ENCODE measurements at regions not wholly inside any gene's neighbourhood (a gene's known extent, or its start where the extent isn't known, plus 50 kb on each side); places are given as distances from the start of the nearest gene placed in this dataset.

GRCh38 chr13:100809856-100810255, 135.3 kb upstream of the TMTC4 start:
- no peak for TF ChIP-seq CTCF (conservative IDR thresholded peaks at IDR 0.05)
- TF ChIP-seq ZFX (IDR thresholded peaks at IDR 0.05), result no peak
- H3K27ac ChIP-seq, result no peak overlapping the region

- no peak for TF ChIP-seq ZFX (IDR thresholded peaks at IDR 0.05)
- no peak for TF ChIP-seq CTCF (conservative IDR thresholded peaks at IDR 0.05)
- no peak overlapping the region for H3K27ac ChIP-seq
Measured at GRCh38 chr13:100809129-100809390, 134.5 kb upstream of the TMTC4 start.

GRCh38 chr13:100808330-100809128, 133.9 kb upstream of the TMTC4 start:
- TF ChIP-seq CTCF (conservative IDR thresholded peaks at IDR 0.05) (no peak), ZFX (IDR thresholded peaks at IDR 0.05) (no peak)
- no peak overlapping the region for H3K27ac ChIP-seq

GRCh38 chr13:100803091-100803490, 128.5 kb upstream of the TMTC4 start:
- TF ChIP-seq CTCF (conservative IDR thresholded peaks at IDR 0.05) (no peak), ZFX (IDR thresholded peaks at IDR 0.05) (no peak)

GRCh38 chr13:100800283-100800875, 125.8 kb upstream of the TMTC4 start:
- no peak overlapping the region for H3K27ac ChIP-seq
- TF ChIP-seq CTCF (conservative IDR thresholded peaks at IDR 0.05) (no peak), ZFX (IDR thresholded peaks at IDR 0.05) (no peak)

More at GRCh38 chr13:100803091-100803490, 128.5 kb upstream of the TMTC4 start:
- H3K27ac ChIP-seq, result no peak overlapping the region

DNA sequence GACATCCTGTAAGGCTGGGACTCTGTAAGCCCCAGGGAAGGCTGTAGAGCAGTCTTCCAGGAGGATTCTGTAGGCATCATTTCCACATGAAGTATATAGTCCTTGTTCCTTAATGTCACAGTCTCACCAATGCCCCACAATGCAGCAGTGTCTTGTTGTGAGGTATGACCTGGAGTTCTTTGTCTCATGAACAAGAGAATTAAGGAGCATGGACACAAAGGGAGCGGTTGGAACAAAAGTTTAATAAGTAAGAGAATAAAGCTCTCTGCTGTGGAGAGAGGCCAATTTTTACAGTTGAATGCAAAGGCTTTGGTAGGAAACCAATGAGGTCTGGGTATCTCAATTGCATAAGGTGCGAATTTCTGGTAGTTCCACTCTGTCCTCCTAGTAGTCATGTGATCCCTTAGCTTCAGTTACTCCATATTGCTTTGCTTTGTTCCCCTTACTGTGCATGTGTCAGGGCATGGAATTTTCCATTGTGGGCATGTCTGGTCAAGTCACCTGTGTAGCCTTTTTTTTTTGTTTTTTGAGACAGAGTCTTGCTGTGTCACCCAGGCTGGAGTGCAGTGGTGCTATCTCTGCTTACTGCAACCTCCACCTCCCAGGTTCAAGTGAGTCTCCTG, 124.3 kb upstream of the TMTC4 start:
- no peak overlapping the region for H3K27ac ChIP-seq
- no peak for TF ChIP-seq CTCF (conservative IDR thresholded peaks at IDR 0.05)
- no peak for TF ChIP-seq ZFX (IDR thresholded peaks at IDR 0.05)

DNA sequence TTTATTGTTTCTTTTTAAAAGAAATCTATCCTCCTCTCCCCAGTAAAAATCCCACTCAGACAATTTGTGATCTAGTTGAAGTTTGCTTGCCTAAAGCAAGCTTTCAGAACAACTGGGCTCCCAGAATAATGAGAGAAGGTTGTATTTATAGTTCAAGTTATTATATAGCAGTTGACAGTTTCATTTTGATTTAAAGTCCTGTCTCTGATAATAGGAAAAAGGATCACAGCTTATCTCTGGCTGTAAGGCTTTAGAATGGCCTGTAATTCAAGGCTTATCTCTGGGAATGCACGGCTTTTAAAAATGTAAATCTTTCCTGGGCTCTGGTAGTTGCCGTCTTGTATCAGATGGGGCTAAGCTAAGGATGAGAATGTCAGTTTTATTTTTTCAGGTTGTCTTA, 123.3 kb upstream of the TMTC4 start:
- TF ChIP-seq CTCF (conservative IDR thresholded peaks at IDR 0.05) (no peak), ZFX (IDR thresholded peaks at IDR 0.05) (no peak)

More for the DNA sequence above, 123.3 kb upstream of the TMTC4 start:
- H3K27ac ChIP-seq, result no peak overlapping the region
